ENCODE measurements at regions not wholly inside any gene's neighbourhood (a gene's known extent, or its start where the extent isn't known, plus 50 kb on each side); places are given as distances from the start of the nearest gene placed in this dataset.

DNA sequence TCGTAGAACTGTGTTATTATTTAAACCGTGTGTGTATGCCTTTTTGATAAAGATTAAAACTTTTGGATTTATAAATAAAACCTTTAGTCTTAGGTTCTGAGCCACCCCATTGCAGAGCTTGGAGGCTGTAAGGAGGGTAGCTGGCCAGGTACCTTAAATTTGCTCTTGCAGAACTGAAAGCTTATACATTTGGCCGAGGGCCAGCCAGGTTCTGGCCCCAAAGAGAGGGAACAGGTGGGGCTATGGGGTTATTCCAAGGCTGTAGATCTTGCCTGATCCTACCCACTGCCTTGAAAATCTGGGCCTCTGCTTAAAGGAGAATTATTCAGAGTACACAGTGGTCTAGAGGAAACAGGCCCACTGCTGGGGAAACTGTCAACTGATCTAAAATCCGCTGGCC lies 59.6 kb downstream of the CAMK2N1 start:
- peaks cover 20% of the 10 kb centered on the region for H3K9me3 Mint-ChIP-seq
- H3K79me2 ChIP-seq (ENCODE audit: low read depth), result no peaks in the 10 kb centered on the region
- H3K4me1 Mint-ChIP-seq, result no peaks in the 10 kb centered on the region
- DNase-seq (ENCODE audit: low spot score), result no peak
- no peak overlapping the region for H3K4me3 Mint-ChIP-seq
- peaks cover 24% of the 10 kb centered on the region for H3K27me3 ChIP-seq
- H3K4me1 ChIP-seq, result no peaks in the 10 kb centered on the region
- H3K27ac Mint-ChIP-seq, result no peak overlapping the region
- no peak overlapping the region for H3K27ac ChIP-seq
- H3K27me3 Mint-ChIP-seq (ENCODE audit: insufficient read depth, low read depth), result peaks cover 6% of the 10 kb centered on the region
- H3K9ac ChIP-seq, result no peak overlapping the region
- H3K9me3 ChIP-seq (ENCODE audit: low read depth), result peaks cover 19% of the 10 kb centered on the region
- no peak overlapping the region for H3K4me2 ChIP-seq
- H3K36me3 Mint-ChIP-seq, result no peaks in the 10 kb centered on the region
- H4K20me1 ChIP-seq (ENCODE audit: low read depth), result no peaks in the 10 kb centered on the region
- H3F3A ChIP-seq (ENCODE audit: low read depth), result no peaks in the 10 kb centered on the region
- H3K36me3 ChIP-seq, result no peaks in the 10 kb centered on the region
- TF ChIP-seq EZH2phosphoT487 (IDR thresholded peaks at IDR 0.05) (no peak), EZH2 (IDR thresholded peaks at IDR 0.05) (no peak)
- TF ChIP-seq, protein P1, sequence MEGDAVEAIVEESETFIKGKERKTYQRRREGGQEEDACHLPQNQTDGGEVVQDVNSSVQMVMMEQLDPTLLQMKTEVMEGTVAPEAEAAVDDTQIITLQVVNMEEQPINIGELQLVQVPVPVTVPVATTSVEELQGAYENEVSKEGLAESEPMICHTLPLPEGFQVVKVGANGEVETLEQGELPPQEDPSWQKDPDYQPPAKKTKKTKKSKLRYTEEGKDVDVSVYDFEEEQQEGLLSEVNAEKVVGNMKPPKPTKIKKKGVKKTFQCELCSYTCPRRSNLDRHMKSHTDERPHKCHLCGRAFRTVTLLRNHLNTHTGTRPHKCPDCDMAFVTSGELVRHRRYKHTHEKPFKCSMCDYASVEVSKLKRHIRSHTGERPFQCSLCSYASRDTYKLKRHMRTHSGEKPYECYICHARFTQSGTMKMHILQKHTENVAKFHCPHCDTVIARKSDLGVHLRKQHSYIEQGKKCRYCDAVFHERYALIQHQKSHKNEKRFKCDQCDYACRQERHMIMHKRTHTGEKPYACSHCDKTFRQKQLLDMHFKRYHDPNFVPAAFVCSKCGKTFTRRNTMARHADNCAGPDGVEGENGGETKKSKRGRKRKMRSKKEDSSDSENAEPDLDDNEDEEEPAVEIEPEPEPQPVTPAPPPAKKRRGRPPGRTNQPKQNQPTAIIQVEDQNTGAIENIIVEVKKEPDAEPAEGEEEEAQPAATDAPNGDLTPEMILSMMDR (IDR thresholded peaks at IDR 0.05), result no peak
- no peak overlapping the region for H2AFZ ChIP-seq (replicated peaks)
- no peak overlapping the region for H3K4me3 ChIP-seq

- H2AFZ ChIP-seq (replicated peaks), result no peak overlapping the region
- H3K4me3 Mint-ChIP-seq, result no peak overlapping the region
- H3K27me3 ChIP-seq, result peaks cover 31% of the 10 kb centered on the region
- DNase-seq (ENCODE audit: low spot score), result no peak
- no peak overlapping the region for H3K4me3 ChIP-seq
- no peak overlapping the region for H3K27ac ChIP-seq
- H3K4me1 Mint-ChIP-seq, result no peaks in the 10 kb centered on the region
- H3K27ac Mint-ChIP-seq, result no peak overlapping the region
- H4K20me1 ChIP-seq (ENCODE audit: low read depth), result no peaks in the 10 kb centered on the region
- H3K36me3 Mint-ChIP-seq, result no peaks in the 10 kb centered on the region
- no peaks in the 10 kb centered on the region for H3K36me3 ChIP-seq
- H3K4me2 ChIP-seq, result no peak overlapping the region
- peaks cover 4% of the 10 kb centered on the region for H3K27me3 Mint-ChIP-seq (ENCODE audit: insufficient read depth, low read depth)
- H3K79me2 ChIP-seq (ENCODE audit: low read depth), result no peaks in the 10 kb centered on the region
- H3K9me3 Mint-ChIP-seq, result peaks cover 21% of the 10 kb centered on the region
- H3F3A ChIP-seq (ENCODE audit: low read depth), result no peaks in the 10 kb centered on the region
- no peaks in the 10 kb centered on the region for H3K4me1 ChIP-seq
- TF ChIP-seq EZH2phosphoT487 (IDR thresholded peaks at IDR 0.05) (no peak), EZH2 (IDR thresholded peaks at IDR 0.05) (no peak)
- TF ChIP-seq, protein P1 (IDR thresholded peaks at IDR 0.05), result no peak
- H3K9me3 ChIP-seq (ENCODE audit: low read depth), result peaks cover 19% of the 10 kb centered on the region
- H3K9ac ChIP-seq, result no peak overlapping the region
Observed at GRCh38 chr1:20425622-20426021, 60.4 kb downstream of the CAMK2N1 start.

DNA sequence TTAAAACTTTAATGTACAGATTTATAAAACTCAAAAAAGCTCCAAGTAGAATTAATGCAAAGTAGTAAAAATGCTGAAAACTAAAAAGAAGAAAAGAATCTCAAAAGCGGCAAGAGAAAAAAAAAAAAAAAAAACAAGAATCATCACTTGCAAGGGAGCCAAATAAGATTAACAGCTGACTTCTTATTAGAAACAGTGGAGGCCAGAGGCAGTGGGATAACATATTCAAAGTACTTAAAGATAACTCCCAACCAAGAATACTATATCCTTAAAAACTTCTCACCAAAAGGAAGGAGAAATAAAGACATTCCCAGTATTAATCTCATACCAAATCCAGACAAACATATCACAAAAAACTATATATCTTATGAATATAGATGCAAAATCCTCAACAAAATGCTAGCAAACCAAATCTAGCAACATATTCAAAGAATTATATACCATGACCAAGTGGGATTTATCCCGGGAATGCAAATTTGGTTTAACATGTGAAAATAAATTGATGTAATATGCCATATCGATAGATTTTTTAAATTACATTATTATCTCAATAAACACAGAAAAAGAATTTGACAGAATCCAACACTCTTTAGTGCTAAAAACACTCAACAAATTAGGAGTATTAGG lies 62.7 kb downstream of the CAMK2N1 start:
- Histone ChIP-seq H3K9me3 (ENCODE audit: low read depth) (peaks cover 19% of the 10 kb centered on the region), H3K9ac (no peak overlapping the region), H2AFZ (replicated peaks) (no peak overlapping the region), H3K27ac (no peak overlapping the region), H4K20me1 (ENCODE audit: low read depth) (no peaks in the 10 kb centered on the region), H3K4me3 (no peak overlapping the region), H3K4me1 (no peaks in the 10 kb centered on the region), H3K36me3 (no peaks in the 10 kb centered on the region), H3K79me2 (ENCODE audit: low read depth) (no peaks in the 10 kb centered on the region), H3F3A (ENCODE audit: low read depth) (no peaks in the 10 kb centered on the region), H3K4me2 (no peak overlapping the region), H3K27me3 (peaks cover 44% of the 10 kb centered on the region)
- no peak for DNase-seq (ENCODE audit: low spot score)
- H3K27ac Mint-ChIP-seq, result no peak overlapping the region
- peaks cover 21% of the 10 kb centered on the region for H3K9me3 Mint-ChIP-seq
- peaks cover 4% of the 10 kb centered on the region for H3K27me3 Mint-ChIP-seq (ENCODE audit: insufficient read depth, low read depth)
- TF ChIP-seq EZH2phosphoT487 (IDR thresholded peaks at IDR 0.05) (no peak), EZH2 (IDR thresholded peaks at IDR 0.05) (no peak)
- TF ChIP-seq, protein P1 (IDR thresholded peaks at IDR 0.05), result no peak
- H3K4me3 Mint-ChIP-seq, result no peak overlapping the region
- H3K36me3 Mint-ChIP-seq, result no peaks in the 10 kb centered on the region
- no peaks in the 10 kb centered on the region for H3K4me1 Mint-ChIP-seq
